Activated CD8-positive, alpha-beta T cell treated with anti-CD3 and anti-CD28 coated beads for 36 hours (primary cell): ENCODE measurements at regions not wholly inside any gene's neighbourhood (a gene's known extent, or its start where the extent isn't known, plus 50 kb on each side); places are given as distances from the start of the nearest gene placed in this dataset.
"Not testable (repeated sequence)": the region's sequence is repeated elsewhere in the genome, so short reads cannot be mapped to it uniquely, and the experiment has no call there.

Source experiments
- ATAC-seq: fragments of 200-7000 bp; cut with Tn5 transposase; one replicate; pipeline ENCODE4 v1.10.0; 2021; ENCODE audit warnings: mild to moderate bottlenecking, moderate library complexity
- CTCF ChIA-PET: fragments of 350-600 bp; sonication (Branson Sonifier 250); formaldehyde crosslinking; loops from one replicate; lab custom pipeline; 2021; ENCODE audit warnings: antibody characterized with exemption; lab: Charles Lee
- POLR2A ChIA-PET: fragments of 350-600 bp; sonication (Branson Sonifier 250); formaldehyde crosslinking; loops from one replicate; lab custom pipeline; 2021; ENCODE audit warnings: antibody characterized with exemption; lab: Charles Lee
- DNase-seq: peaks from one replicate; pipeline ENCODE4 v3.0.0-alpha.2; 2020
- H3K27ac Mint-ChIP-seq: one replicate; pipeline ENCODE4 v1.8.0; 2021; ENCODE audit warnings: mild to moderate bottlenecking, mixed read lengths
- H3K27me3 Mint-ChIP-seq: one replicate; pipeline ENCODE4 v1.8.0; 2021; ENCODE audit warnings: mixed read lengths
- H3K36me3 Mint-ChIP-seq: one replicate; pipeline ENCODE4 v1.8.0; 2021; ENCODE audit warnings: low read depth, mixed read lengths
- H3K4me1 Mint-ChIP-seq: one replicate; pipeline ENCODE4 v1.8.0; 2021; ENCODE audit warnings: low read depth, mixed read lengths
- H3K4me3 Mint-ChIP-seq: one replicate; pipeline ENCODE4 v1.8.0; 2021; ENCODE audit warnings: mild to moderate bottlenecking, moderate library complexity, mixed read lengths
- H3K9me3 Mint-ChIP-seq: one replicate; pipeline ENCODE4 v1.8.0; 2021; ENCODE audit warnings: mixed read lengths
- CTCF ChIP-seq: fragments of 200-600 bp; IDR thresholded peaks from one replicate; pipeline ENCODE4 v1.8.0; 2022; ENCODE audit warnings: antibody characterized with exemption, mild to moderate bottlenecking
- intact Hi-C: fragments of 100-400 bp; cut with micrococcal nuclease; formaldehyde crosslinking; loops from one replicate; pipeline ENCODE4 v1.10.0; 2022

- Mint-ChIP-seq H3K9me3 (no peaks in the 10 kb centered on the region), H3K36me3 (no peaks in the 10 kb centered on the region), H3K4me3 (no peak overlapping the region), H3K4me1 (no peaks in the 10 kb centered on the region), H3K27me3 (peaks cover 5% of the 10 kb centered on the region), H3K27ac (no peak overlapping the region)
- no peak for ATAC-seq
- POLR2A ChIA-PET: no interaction called here
- CTCF ChIA-PET: no interaction called here
- TF ChIP-seq CTCF: no peak
- intact Hi-C loops: no loop called here
- DNase-seq: no peak
These were observed 75.7 kb upstream of the GBE1 start for GRCh38 chr3:81837071-81837593.

GRCh38 chr3:81829937-81830336 lies 68.5 kb upstream of the GBE1 start:
- H3K36me3 Mint-ChIP-seq: no peaks in the 10 kb centered on the region
- CTCF ChIA-PET: no interaction called here
- peaks cover 3% of the 10 kb centered on the region for H3K27me3 Mint-ChIP-seq
- H3K4me1 Mint-ChIP-seq: no peaks in the 10 kb centered on the region
- POLR2A ChIA-PET: no interaction called here
- no peak for TF ChIP-seq CTCF
- H3K9me3 Mint-ChIP-seq: no peaks in the 10 kb centered on the region
- DNase-seq: no peak
- intact Hi-C loops: no loop called here
- no peak overlapping the region for H3K27ac Mint-ChIP-seq
- H3K4me3 Mint-ChIP-seq: no peak overlapping the region
- ATAC-seq: no peak

DNA sequence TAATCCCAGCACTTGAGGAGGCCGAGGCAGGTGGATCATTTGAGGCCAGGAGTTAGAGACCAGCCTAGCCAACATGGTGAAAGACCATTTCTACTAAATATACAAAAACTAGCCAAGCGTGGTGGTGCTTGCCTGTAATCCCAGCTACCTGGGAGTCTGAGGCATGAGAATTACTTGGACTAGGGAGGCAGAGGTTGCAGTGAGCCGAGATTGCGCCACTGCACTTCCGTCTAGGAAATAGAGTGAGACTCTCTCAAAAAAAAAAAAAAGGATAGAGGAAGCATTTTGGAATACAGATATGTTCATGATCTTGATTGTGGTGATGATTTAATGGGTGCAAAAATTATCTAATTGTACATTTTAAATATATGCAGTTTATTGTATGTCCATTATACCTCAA lies 67.8 kb upstream of the GBE1 start:
- H3K4me1 Mint-ChIP-seq, H3K9me3 Mint-ChIP-seq, intact Hi-C loops, DNase-seq, H3K27ac Mint-ChIP-seq, H3K4me3 Mint-ChIP-seq, H3K36me3 Mint-ChIP-seq, ATAC-seq, H3K27me3 Mint-ChIP-seq, CTCF ChIA-PET, POLR2A ChIA-PET: not testable (repeated sequence)

DNA sequence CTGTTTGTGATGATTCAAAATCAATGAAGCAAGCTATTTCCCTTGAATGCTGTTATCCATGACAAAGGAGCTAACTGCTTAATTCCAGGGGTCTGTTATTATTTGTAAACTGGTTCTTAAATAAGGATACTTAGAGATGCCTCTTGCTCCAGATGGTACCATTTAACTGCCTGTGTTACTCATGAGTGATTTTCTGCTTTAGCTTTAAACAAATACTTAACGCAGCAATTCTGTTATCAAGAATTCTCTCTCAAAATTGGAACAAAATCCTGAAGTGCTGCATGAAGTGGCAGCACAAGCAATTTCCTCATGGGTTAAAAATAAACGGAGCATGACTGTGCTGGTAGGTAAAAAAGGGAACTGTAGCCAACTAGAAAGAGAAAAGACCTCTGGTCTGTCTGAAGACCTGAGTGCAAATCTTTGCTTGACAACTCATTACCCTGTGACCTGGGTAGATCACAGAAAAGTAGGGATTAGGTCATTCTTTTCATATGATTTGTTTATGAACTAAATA lies 62.5 kb upstream of the GBE1 start:
- Mint-ChIP-seq H3K27me3 (no peaks in the 10 kb centered on the region), H3K4me3 (no peak overlapping the region), H3K9me3 (no peaks in the 10 kb centered on the region), H3K27ac (no peak overlapping the region), H3K4me1 (no peaks in the 10 kb centered on the region), H3K36me3 (no peaks in the 10 kb centered on the region)
- ChIA-PET CTCF (no interaction called here), POLR2A (no interaction called here)
- DNase-seq (no peak), ATAC-seq (no peak)
- intact Hi-C loops: no loop called here
- no peak for TF ChIP-seq CTCF

- H3K9me3 Mint-ChIP-seq: no peaks in the 10 kb centered on the region
- no peak overlapping the region for H3K4me3 Mint-ChIP-seq
- ATAC-seq: no peak
- intact Hi-C loops: no loop called here
- no peak for TF ChIP-seq CTCF
- H3K36me3 Mint-ChIP-seq: no peaks in the 10 kb centered on the region
- no peaks in the 10 kb centered on the region for H3K27me3 Mint-ChIP-seq
- H3K27ac Mint-ChIP-seq: no peak overlapping the region
- ChIA-PET POLR2A (no interaction called here), CTCF (no interaction called here)
- H3K4me1 Mint-ChIP-seq: no peaks in the 10 kb centered on the region
- DNase-seq: no peak
These were observed 61.6 kb upstream of the GBE1 start for GRCh38 chr3:81823086-81823485.
